K562 (cell line): ENCODE measurements at regions not wholly inside any gene's neighbourhood (a gene's known extent, or its start where the extent isn't known, plus 50 kb on each side); places are given as distances from the start of the nearest gene placed in this dataset.

ENCODE experiments used
- ATAC-seq: fragments of 200-7000 bp; cut with Tn5 transposase; 3 replicates; pipeline ENCODE4 v1.9.1; 2020; ENCODE audit warnings: moderate library complexity
- BruUV-seq: library from RNA; stranded (reverse); fragments of 400-500 nt; replicated peaks from 2 replicates; lab custom pipeline; 2021; lab: Mats Ljungman, UMichigan
- CTCF ChIA-PET: fragments of 300-600 bp; formaldehyde crosslinking; extraction: SDS; loops from one replicate; lab custom pipeline; 2021; ENCODE audit warnings: low intra/inter-chr PET ratio; lab: Yijun Ruan, JAX
- POLR2A ChIA-PET: fragments of 300-600, 350-650 bp; sonication (Branson Sonifier 250); formaldehyde crosslinking; extraction: SDS; loops from one replicate; lab custom pipeline; 2021; ENCODE audit warnings: antibody characterized with exemption, inconsistent platforms; lab: Yijun Ruan, JAX
- DNase-seq, 4 experiments: peaks; one replicate each; pipeline versions ENCODE4 v3.0.0 to v3.0.0-alpha.2; 2011 to 2018; ENCODE audit warnings: low spot score in 3 of 4, mixed read lengths in 3 of 4; ENCODE audit errors: extremely low read depth in 1 of 4
- FAIRE-seq: peaks from 2 replicates; lab custom pipeline; 2011; peaks lifted over from hg19 to GRCh38; lab: Jason Lieb, UNC
- H2AFZ ChIP-seq: 2 replicates; pipeline ENCODE4 v1.6.0; 2011; ENCODE audit warnings: low read depth, low read length, control low read depth, inconsistent platforms
- H3K27ac ChIP-seq: fragments of 200-600 bp; 3 replicates; pipeline ENCODE4 v1.8.0; 2011; ENCODE audit warnings: low read depth, mild to moderate bottlenecking, control low read depth, inconsistent platforms, low read length, moderate library complexity, mixed read lengths; ENCODE audit errors: extremely low read depth
- H3K27me3 ChIP-seq, 2 experiments: fragments of 300-600 bp in 1 of 2; 2 replicates in 1 of 2; 3 replicates in 1 of 2; pipeline versions ENCODE4 v1.6.0 to v1.8.0; 2011; ENCODE audit warnings: inconsistent platforms in 2 of 2, low read length in 2 of 2, mild to moderate bottlenecking in 1 of 2, mixed read lengths in 1 of 2, moderate library complexity in 1 of 2; ENCODE audit not compliant: control insufficient read depth in 2 of 2, insufficient read depth in 2 of 2
- H3K36me3 ChIP-seq: fragments of 300-600 bp; 3 replicates; pipeline ENCODE4 v1.8.0; 2011; ENCODE audit warnings: mild to moderate bottlenecking, low read length, inconsistent platforms; ENCODE audit not compliant: control insufficient read depth, insufficient read depth
- H3K4me1 ChIP-seq, 2 experiments: fragments of 200-600 bp in 1 of 2; replicated peaks in 1 of 2; 2 replicates in 1 of 2; 3 replicates in 1 of 2; pipeline versions ENCODE4 v1.5.1 to v1.8.0; 2011; ENCODE audit warnings: inconsistent platforms in 2 of 2, low read length in 2 of 2, mild to moderate bottlenecking in 1 of 2, mixed read lengths in 1 of 2, moderate library complexity in 1 of 2; ENCODE audit not compliant: control insufficient read depth in 2 of 2, insufficient read depth in 2 of 2
- H3K4me2 ChIP-seq: 2 replicates; pipeline ENCODE4 v1.6.1; 2011; ENCODE audit warnings: low read length, control low read depth, inconsistent platforms, mixed read lengths; ENCODE audit not compliant: insufficient read depth
- H3K4me3 ChIP-seq: fragments of 200-600 bp; sonication (generic), shearing (Covaris generic); 2 replicates; pipeline ENCODE4 v1.5.1; 2016; ENCODE audit warnings: control low read depth, inconsistent platforms
- H3K79me2 ChIP-seq: fragments of 200-600 bp; 3 replicates; pipeline ENCODE4 v1.8.0; 2011; ENCODE audit warnings: low read length, inconsistent platforms; ENCODE audit not compliant: control insufficient read depth, insufficient read depth
- H3K9ac ChIP-seq, 2 experiments: 2 replicates each; pipeline versions ENCODE4 v1.6.0 to v1.6.1; 2011; ENCODE audit warnings: low read depth in 2 of 2, low read length in 2 of 2, control low read depth in 1 of 2, inconsistent platforms in 1 of 2, mild to moderate bottlenecking in 1 of 2, mixed read lengths in 1 of 2; ENCODE audit not compliant: insufficient read depth in 1 of 2
- H3K9me1 ChIP-seq: one replicate; pipeline ENCODE4 v1.6.0; 2011; ENCODE audit warnings: inconsistent platforms, mild to moderate bottlenecking, low read length, moderate library complexity; ENCODE audit not compliant: control insufficient read depth, insufficient read depth
- H3K9me3 ChIP-seq: replicated peaks from 2 replicates; pipeline ENCODE4 v1.5.1; 2011; ENCODE audit warnings: low read depth, low read length, inconsistent platforms; ENCODE audit not compliant: control insufficient read depth, insufficient read depth
- H4K20me1 ChIP-seq: replicated peaks from 2 replicates; pipeline ENCODE4 v1.6.1; 2011; ENCODE audit warnings: low read length, inconsistent platforms, mixed read lengths; ENCODE audit not compliant: control insufficient read depth, insufficient read depth
- BRF1 ChIP-seq: IDR thresholded peaks from 3 replicates; pipeline ENCODE4 v1.6.1; 2011; ENCODE audit warnings: borderline replicate concordance, mild to moderate bottlenecking; ENCODE audit not compliant: insufficient read length; ENCODE audit errors: extremely low read depth
- BRF2 ChIP-seq: IDR thresholded peaks from 3 replicates; pipeline ENCODE4 v1.6.1; 2011; ENCODE audit warnings: borderline replicate concordance, mild to moderate bottlenecking; ENCODE audit not compliant: insufficient read length, insufficient read depth
- CBX1 ChIP-seq: sonication (generic); IDR thresholded peaks from 2 replicates; pipeline ENCODE4 v1.6.1; 2016; ENCODE audit warnings: antibody characterized with exemption, low read depth, mild to moderate bottlenecking
- CHCHD3 ChIP-seq: fragments of 250-450 bp; sonication (Bioruptor Pico); IDR thresholded peaks from 2 replicates; pipeline ENCODE4 v2.1.2; 2022; ENCODE audit warnings: mild to moderate bottlenecking
- EHMT2 ChIP-seq: fragments of 450-650 bp; IDR thresholded peaks from 2 replicates; pipeline ENCODE4 v1.6.1; 2018; ENCODE audit warnings: antibody characterized with exemption
- ELF1 ChIP-seq: fragments of 200-800 bp; sonication (Bioruptor generic); IDR thresholded peaks from 2 replicates; pipeline ENCODE4 v1.6.1; 2016; ENCODE audit warnings: missing genetic modification characterization, missing compliant biosample characterization
- FOXO4 ChIP-seq: fragments of 450-650 bp; formaldehyde crosslinking; IDR thresholded peaks from 2 replicates; pipeline ENCODE4 v1.4.0; 2020; ENCODE audit warnings: mild to moderate bottlenecking, moderate library complexity
- KDM1A ChIP-seq, 2 experiments: fragments of 450-650 bp; IDR thresholded peaks; 2 replicates each; pipeline ENCODE4 v1.6.1; 2016; ENCODE audit warnings: mild to moderate bottlenecking in 2 of 2
- MNT ChIP-seq, 2 experiments: fragments of 450-650 bp; conservative IDR thresholded peaks; 2 replicates each; pipeline ENCODE4 v1.6.1; 2017; ENCODE audit warnings: mild to moderate bottlenecking in 2 of 2, moderate library complexity in 2 of 2
- NFATC3 ChIP-seq: fragments of 450-650 bp; IDR thresholded peaks from 2 replicates; pipeline ENCODE4 v1.6.1; 2017; ENCODE audit warnings: mild to moderate bottlenecking
- NONO ChIP-seq, 2 experiments: fragments of 200-400 bp in 1 of 2; fragments of 450-650 bp in 1 of 2; formaldehyde crosslinking in 1 of 2; IDR thresholded peaks; 2 replicates each; pipeline ENCODE4 v1.6.1; 2017; ENCODE audit warnings: low read depth in 2 of 2, mild to moderate bottlenecking in 2 of 2, moderate library complexity in 2 of 2, low read length in 1 of 2
- SIN3B ChIP-seq: fragments of 450-650 bp; IDR thresholded peaks from 2 replicates; pipeline ENCODE4 v1.6.1; 2017; ENCODE audit warnings: low read depth, mild to moderate bottlenecking, moderate library complexity
- SRSF1 ChIP-seq: fragments of 200-400 bp; formaldehyde crosslinking; IDR thresholded peaks from 2 replicates; pipeline ENCODE4 v1.6.1; 2017; ENCODE audit warnings: mild to moderate bottlenecking, low read depth, low read length, moderate library complexity
- STAT5A ChIP-seq: IDR thresholded peaks from 2 replicates; pipeline ENCODE4 v1.6.1; 2012; ENCODE audit warnings: low read length, inconsistent platforms, borderline replicate concordance
- XRCC3 ChIP-seq: fragments of 450-650 bp; IDR thresholded peaks from 2 replicates; pipeline ENCODE4 v1.6.1; 2017; ENCODE audit warnings: mild to moderate bottlenecking, moderate library complexity
- ZBTB1 ChIP-seq: sonication (generic); formaldehyde crosslinking; IDR thresholded peaks from 2 replicates; pipeline ENCODE4 v1.8.1; 2023; ENCODE audit warnings: missing genetic modification reagents, low read depth, mild to moderate bottlenecking, borderline replicate concordance
- ZNF583 ChIP-seq: fragments of 250-450 bp; sonication (Bioruptor Pico); IDR thresholded peaks from 2 replicates; pipeline ENCODE4 v1.4.0; 2020
- WGBS: fragments of 100-300 bp; shearing (Covaris generic); methylation state at CpG from one replicate; pipeline ENCODE4 v1.1.6; 2016; ENCODE audit warnings: low coverage, mixed read lengths; ENCODE audit not compliant: insufficient coverage; ENCODE audit errors: missing lambda C conversion rate; 5-methylcytosine and 5-hydroxymethylcytosine counted together
- in situ Hi-C: fragments of 300-500 bp; cut with MboI; formaldehyde crosslinking; loops from 4 replicates; pipeline ENCODE4 v1.15.0; 2018; ENCODE audit warnings: inconsistent platforms, mixed read lengths
- intact Hi-C: fragments of 100-400 bp; cut with micrococcal nuclease; formaldehyde crosslinking; loops from 2 replicates; pipeline ENCODE4 v1.14.2; 2022

GRCh38 chr1:224791362-224791941 lies 138.0 kb upstream of the DNAH14 start:
- FAIRE-seq (no peak), DNase-seq (no peak), ATAC-seq (no peak)
- Histone ChIP-seq H2AFZ (no peak overlapping the region), H3K9me1 (no peaks in the 10 kb centered on the region), H3K36me3 (no peaks in the 10 kb centered on the region), H3K79me2 (no peaks in the 10 kb centered on the region), H3K9me3 (no peaks in the 10 kb centered on the region), H3K9ac (no peak overlapping the region), H3K4me2 (no peak overlapping the region), H4K20me1 (no peaks in the 10 kb centered on the region), H3K4me3 (no peak overlapping the region), H3K27me3 (no peaks in the 10 kb centered on the region), H3K4me1 (no peaks in the 10 kb centered on the region), H3K27ac (no peak overlapping the region)
- ChIA-PET CTCF (no interaction called here), POLR2A (no interaction called here)
- BruUV-seq, result no TSS peak
- intact Hi-C loops, result no loop called here
- WGBS, result 6% methylated on average over 4 of the region's 4 CpGs
- in situ Hi-C loops, result no loop called here
- TF ChIP-seq NONO (IDR thresholded peaks at IDR 0.05; ENCODE audit: low read depth in 2 of 2, low read length in 1 of 2) (no peak), BRF2 (no peak), EHMT2 (no peak), SRSF1 (no peak), NFATC3 (no peak), XRCC3 (no peak), MNT (conservative IDR thresholded peaks at IDR 0.05) (no peak), SIN3B (no peak), ZBTB1 (no peak), STAT5A (no peak), BRF1 (no peak), FOXO4 (CRISPR knock-in tag) (no peak), CBX1 (no peak), ZNF583 (CRISPR knock-in tag) (no peak), ELF1 (tag) (no peak), CHCHD3 (CRISPR knock-in tag) (no peak), KDM1A (IDR thresholded peaks at IDR 0.05) (no peak)
